ENCODE measurements at regions not wholly inside any gene's neighbourhood (a gene's known extent, or its start where the extent isn't known, plus 50 kb on each side); places are given as distances from the start of the nearest gene placed in this dataset.
A peak's percentile ranks its signal among the peaks of the same experiment; 100 is the strongest.
"Not testable (repeated sequence)": the region's sequence is repeated elsewhere in the genome, so short reads cannot be mapped to it uniquely, and the experiment has no call there.

DNA sequence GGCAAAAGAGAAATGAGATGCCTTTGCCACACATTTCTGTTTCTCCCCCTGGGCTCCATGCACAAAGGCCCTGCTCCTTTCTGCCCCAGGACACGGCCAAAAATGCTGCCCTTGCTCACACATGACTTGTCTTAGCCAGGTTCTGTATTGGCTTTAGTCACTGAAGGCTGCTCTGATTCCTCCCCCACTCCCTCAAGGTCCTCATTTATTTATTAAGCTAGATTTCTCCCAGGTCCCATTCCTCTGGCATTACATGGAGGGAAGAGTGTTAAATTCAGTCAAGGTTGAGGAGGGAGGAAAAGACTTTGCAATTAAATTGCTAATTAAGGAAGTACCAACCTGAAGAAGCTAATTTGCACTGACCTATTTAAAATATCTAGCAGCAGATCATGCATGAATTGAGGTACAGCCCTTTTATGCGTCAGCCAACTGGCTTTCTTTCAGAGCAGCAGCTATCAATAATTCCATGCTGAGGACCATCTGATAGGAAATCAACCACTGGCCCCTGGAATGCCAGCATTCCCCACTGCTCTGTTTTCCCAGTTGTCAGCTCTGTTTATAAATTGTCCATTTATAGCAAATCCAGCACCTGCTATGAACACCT is 81.2 kb upstream of the MAP3K1 start:
- TF ChIP-seq EZH2phosphoT487 (IDR thresholded peaks at IDR 0.05; ENCODE audit: borderline replicate concordance): no peak
- TF ChIP-seq, protein P1, sequence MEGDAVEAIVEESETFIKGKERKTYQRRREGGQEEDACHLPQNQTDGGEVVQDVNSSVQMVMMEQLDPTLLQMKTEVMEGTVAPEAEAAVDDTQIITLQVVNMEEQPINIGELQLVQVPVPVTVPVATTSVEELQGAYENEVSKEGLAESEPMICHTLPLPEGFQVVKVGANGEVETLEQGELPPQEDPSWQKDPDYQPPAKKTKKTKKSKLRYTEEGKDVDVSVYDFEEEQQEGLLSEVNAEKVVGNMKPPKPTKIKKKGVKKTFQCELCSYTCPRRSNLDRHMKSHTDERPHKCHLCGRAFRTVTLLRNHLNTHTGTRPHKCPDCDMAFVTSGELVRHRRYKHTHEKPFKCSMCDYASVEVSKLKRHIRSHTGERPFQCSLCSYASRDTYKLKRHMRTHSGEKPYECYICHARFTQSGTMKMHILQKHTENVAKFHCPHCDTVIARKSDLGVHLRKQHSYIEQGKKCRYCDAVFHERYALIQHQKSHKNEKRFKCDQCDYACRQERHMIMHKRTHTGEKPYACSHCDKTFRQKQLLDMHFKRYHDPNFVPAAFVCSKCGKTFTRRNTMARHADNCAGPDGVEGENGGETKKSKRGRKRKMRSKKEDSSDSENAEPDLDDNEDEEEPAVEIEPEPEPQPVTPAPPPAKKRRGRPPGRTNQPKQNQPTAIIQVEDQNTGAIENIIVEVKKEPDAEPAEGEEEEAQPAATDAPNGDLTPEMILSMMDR (conservative IDR thresholded peaks at IDR 0.05; ENCODE audit: low read length): no peak

DNA sequence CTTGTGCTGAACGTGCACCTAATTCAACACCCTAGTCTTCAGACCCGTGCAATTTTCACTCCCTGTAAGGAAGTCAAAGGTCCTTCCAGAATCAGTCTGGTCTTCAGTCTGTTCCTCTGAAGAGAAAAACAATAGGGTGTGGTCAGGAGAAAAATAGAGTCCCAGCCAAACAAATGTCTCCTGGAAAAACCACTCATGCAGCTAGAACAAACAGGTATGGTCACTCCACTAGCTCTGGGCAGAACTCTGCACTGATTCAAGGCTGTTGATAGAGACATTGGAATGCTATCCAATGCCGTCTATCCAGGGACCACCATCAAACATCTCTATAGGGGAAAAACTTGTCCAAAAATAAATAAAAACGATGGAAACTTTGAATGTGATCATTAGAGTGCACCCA is 81.8 kb upstream of the MAP3K1 start:
- peaks cover 64% of the 10 kb centered on the region for H3K4me1 ChIP-seq (ENCODE audit: insufficient read depth, low read length, poor library complexity, severe bottlenecking)
- H3K4me2 ChIP-seq (ENCODE audit: low read depth, low read length, poor library complexity, severe bottlenecking): no peak overlapping the region
- no peaks in the 10 kb centered on the region for H3K36me3 ChIP-seq (ENCODE audit: insufficient read depth, low read length)
- no peaks in the 10 kb centered on the region for H3K79me2 ChIP-seq (ENCODE audit: insufficient read depth, low read length)
- H2AFZ ChIP-seq (ENCODE audit: low read length): peak overlapping the region; percentile 49; the same call in 1 of the 2 replicates
- H3K9ac ChIP-seq (ENCODE audit: low read depth, low read length, poor library complexity, severe bottlenecking): no peak overlapping the region
- no peaks in the 10 kb centered on the region for H4K20me1 ChIP-seq (ENCODE audit: insufficient read depth, low read length, poor library complexity, severe bottlenecking)
- no peaks in the 10 kb centered on the region for H3K9me3 ChIP-seq (ENCODE audit: insufficient read depth, low read depth, low read length)
- TF ChIP-seq, protein P1 (conservative IDR thresholded peaks at IDR 0.05; ENCODE audit: low read length): no peak
- no peak for TF ChIP-seq EZH2phosphoT487 (IDR thresholded peaks at IDR 0.05; ENCODE audit: borderline replicate concordance)
- peaks cover 17% of the 10 kb centered on the region for H3F3A ChIP-seq (ENCODE audit: low read depth)
- no peak overlapping the region for H3K4me3 ChIP-seq (ENCODE audit: low read length, poor library complexity, severe bottlenecking)
- H3K27me3 ChIP-seq (ENCODE audit: insufficient read depth, low read length, poor library complexity, severe bottlenecking): no peaks in the 10 kb centered on the region
- no peaks in the 10 kb centered on the region for H3K9me2 ChIP-seq (replicated peaks; ENCODE audit: low read depth, low read length)

More for the DNA sequence above, 81.2 kb upstream of the MAP3K1 start:
- no peaks in the 10 kb centered on the region for H3K9me3 ChIP-seq (ENCODE audit: insufficient read depth, low read depth, low read length)
- no peaks in the 10 kb centered on the region for H3K36me3 ChIP-seq (ENCODE audit: insufficient read depth, low read length)
- H3K4me1 ChIP-seq (ENCODE audit: insufficient read depth, low read length, poor library complexity, severe bottlenecking): peaks cover 61% of the 10 kb centered on the region
- no peaks in the 10 kb centered on the region for H4K20me1 ChIP-seq (ENCODE audit: insufficient read depth, low read length, poor library complexity, severe bottlenecking)
- H3K4me2 ChIP-seq (ENCODE audit: low read depth, low read length, poor library complexity, severe bottlenecking): peak overlapping the region; percentile 10
- H3K79me2 ChIP-seq (ENCODE audit: insufficient read depth, low read length): no peaks in the 10 kb centered on the region
- no peaks in the 10 kb centered on the region for H3K27me3 ChIP-seq (ENCODE audit: insufficient read depth, low read length, poor library complexity, severe bottlenecking)
- H3K4me3 ChIP-seq (ENCODE audit: low read length, poor library complexity, severe bottlenecking): no peak overlapping the region
- H3F3A ChIP-seq (ENCODE audit: low read depth): peaks cover 17% of the 10 kb centered on the region
- no peaks in the 10 kb centered on the region for H3K9me2 ChIP-seq (replicated peaks; ENCODE audit: low read depth, low read length)
- H3K9ac ChIP-seq (ENCODE audit: low read depth, low read length, poor library complexity, severe bottlenecking): peak overlapping the region; percentile 69
- peak overlapping the region; percentile 49; the same call in 1 of the 2 replicates for H2AFZ ChIP-seq (ENCODE audit: low read length)

DNA sequence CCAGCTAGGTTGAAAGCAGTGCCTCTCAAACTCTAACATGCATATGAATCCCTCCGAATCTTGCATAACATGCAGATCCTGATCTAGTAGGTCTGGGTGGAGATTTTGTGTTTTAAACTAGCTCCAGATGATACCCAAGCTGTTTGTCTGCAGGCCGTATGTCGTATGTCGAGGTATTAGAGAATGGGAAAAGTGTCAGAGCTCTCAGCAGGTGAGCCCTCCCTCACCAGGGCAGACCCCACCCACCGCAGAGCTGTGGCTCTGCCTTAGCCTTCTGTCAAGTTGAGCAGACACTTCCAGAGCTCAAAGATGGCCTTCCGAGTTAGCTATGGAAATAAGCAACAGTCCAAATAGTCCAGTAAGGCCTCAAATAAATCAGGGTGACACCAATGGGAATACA is 83.2 kb upstream of the MAP3K1 start:
- H3K4me2 ChIP-seq (ENCODE audit: low read depth, low read length, poor library complexity, severe bottlenecking): no peak overlapping the region
- H3K36me3 ChIP-seq (ENCODE audit: insufficient read depth, low read length): no peaks in the 10 kb centered on the region
- peaks cover 52% of the 10 kb centered on the region for H3K4me1 ChIP-seq (ENCODE audit: insufficient read depth, low read length, poor library complexity, severe bottlenecking)
- H3K4me3 ChIP-seq (ENCODE audit: low read length, poor library complexity, severe bottlenecking): no peak overlapping the region
- H4K20me1 ChIP-seq (ENCODE audit: insufficient read depth, low read length, poor library complexity, severe bottlenecking): no peaks in the 10 kb centered on the region
- no peaks in the 10 kb centered on the region for H3K9me2 ChIP-seq (replicated peaks; ENCODE audit: low read depth, low read length)
- H3K27me3 ChIP-seq (ENCODE audit: insufficient read depth, low read length, poor library complexity, severe bottlenecking): no peaks in the 10 kb centered on the region
- no peaks in the 10 kb centered on the region for H3K9me3 ChIP-seq (ENCODE audit: insufficient read depth, low read depth, low read length)
- TF ChIP-seq EZH2phosphoT487 (IDR thresholded peaks at IDR 0.05; ENCODE audit: borderline replicate concordance): no peak
- TF ChIP-seq, protein P1 (conservative IDR thresholded peaks at IDR 0.05; ENCODE audit: low read length): no peak
- H3F3A ChIP-seq (ENCODE audit: low read depth): peaks cover 17% of the 10 kb centered on the region
- no peaks in the 10 kb centered on the region for H3K79me2 ChIP-seq (ENCODE audit: insufficient read depth, low read length)
- H3K9ac ChIP-seq (ENCODE audit: low read depth, low read length, poor library complexity, severe bottlenecking): no peak overlapping the region
- no peak overlapping the region for H2AFZ ChIP-seq (ENCODE audit: low read length)

DNA sequence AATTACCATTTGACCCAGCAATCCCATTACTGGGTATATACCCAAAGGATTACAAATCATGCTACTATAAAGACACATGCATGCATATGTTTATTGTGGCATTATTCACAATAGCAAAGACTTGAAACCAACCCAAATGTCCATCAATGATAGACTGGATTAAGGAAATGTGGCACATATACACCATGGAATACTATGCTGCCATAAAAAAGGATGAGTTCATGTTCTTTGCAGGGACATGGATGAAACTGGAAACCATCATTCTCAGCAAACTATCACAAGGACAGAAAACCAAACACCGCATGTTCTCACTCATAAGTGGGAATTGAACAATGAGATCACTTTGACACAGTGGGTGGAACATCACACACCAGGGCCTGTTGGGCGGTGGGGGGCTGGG is 83.9 kb upstream of the MAP3K1 start:
- Histone ChIP-seq H3F3A (ENCODE audit: low read depth) (peaks cover 12% of the 10 kb centered on the region; the same call in 1 of the 2 replicates), H3K4me1 (ENCODE audit: insufficient read depth, low read length, poor library complexity, severe bottlenecking) (peaks cover 46% of the 10 kb centered on the region)
- not testable (repeated sequence) for H3K27me3 ChIP-seq (ENCODE audit: insufficient read depth, low read length, poor library complexity, severe bottlenecking); H3K4me2 ChIP-seq (ENCODE audit: low read depth, low read length, poor library complexity, severe bottlenecking); H3K4me3 ChIP-seq (ENCODE audit: low read length, poor library complexity, severe bottlenecking); H3K9me2 ChIP-seq (replicated peaks; ENCODE audit: low read depth, low read length); H3K9me3 ChIP-seq (ENCODE audit: insufficient read depth, low read depth, low read length); H3K79me2 ChIP-seq (ENCODE audit: insufficient read depth, low read length); H2AFZ ChIP-seq (ENCODE audit: low read length); H4K20me1 ChIP-seq (ENCODE audit: insufficient read depth, low read length, poor library complexity, severe bottlenecking); H3K36me3 ChIP-seq (ENCODE audit: insufficient read depth, low read length); H3K9ac ChIP-seq (ENCODE audit: low read depth, low read length, poor library complexity, severe bottlenecking)

Measured in Loucy (cell line).